GM23248 (cell line): ENCODE measurements at regions not wholly inside any gene's neighbourhood (a gene's known extent, or its start where the extent isn't known, plus 50 kb on each side); places are given as distances from the start of the nearest gene placed in this dataset.

Experiments
- DNase-seq: peaks from one replicate; pipeline ENCODE4 v3.0.0-alpha.2; 2015
- H2AFZ ChIP-seq: fragments of 200-600 bp; sonication (generic); 2 replicates; pipeline ENCODE4 v1.6.1; 2016; ENCODE audit warnings: antibody characterized with exemption
- H3F3A ChIP-seq: fragments of 200-600 bp; sonication (generic); 2 replicates; pipeline ENCODE4 v1.6.1; 2016; ENCODE audit warnings: mild to moderate bottlenecking, antibody characterized with exemption, mixed run types; ENCODE audit not compliant: insufficient read depth
- H3K27ac ChIP-seq: fragments of 200-600 bp; sonication (generic); 2 replicates; pipeline ENCODE4 v1.5.1; 2016; ENCODE audit warnings: mild to moderate bottlenecking
- H3K27me3 ChIP-seq: fragments of 200-600 bp; sonication (generic); replicated peaks from 2 replicates; pipeline ENCODE4 v1.6.1; 2016; ENCODE audit warnings: mild to moderate bottlenecking; ENCODE audit not compliant: insufficient read depth
- H3K36me3 ChIP-seq: fragments of 200-600 bp; sonication (generic); 2 replicates; pipeline ENCODE4 v1.6.1; 2016; ENCODE audit warnings: low read depth, mild to moderate bottlenecking
- H3K4me1 ChIP-seq: fragments of 200-600 bp; sonication (generic); 2 replicates; pipeline ENCODE4 v1.6.1; 2016; ENCODE audit warnings: mild to moderate bottlenecking; ENCODE audit not compliant: insufficient read depth
- H3K4me2 ChIP-seq: fragments of 200-600 bp; sonication (generic); one replicate; pipeline ENCODE4 v1.6.1; 2016; ENCODE audit warnings: mild to moderate bottlenecking; ENCODE audit not compliant: unreplicated experiment
- H3K4me3 ChIP-seq: fragments of 200-600 bp; sonication (generic); 2 replicates; pipeline ENCODE4 v1.5.1; 2016; ENCODE audit warnings: mild to moderate bottlenecking
- H3K79me2 ChIP-seq: fragments of 200-600 bp; sonication (generic); 2 replicates; pipeline ENCODE4 v1.6.1; 2016; ENCODE audit warnings: mild to moderate bottlenecking; ENCODE audit not compliant: insufficient read depth
- H3K9ac ChIP-seq: fragments of 200-600 bp; sonication (generic); 2 replicates; pipeline ENCODE4 v1.6.1; 2016; ENCODE audit warnings: mild to moderate bottlenecking
- H3K9me2 ChIP-seq: fragments of 200-600 bp; sonication (generic); 2 replicates; pipeline ENCODE4 v1.6.1; 2016; ENCODE audit warnings: mixed run types, mild to moderate bottlenecking, moderate library complexity; ENCODE audit not compliant: insufficient read depth
- H3K9me3 ChIP-seq: fragments of 200-600 bp; sonication (generic); one replicate; pipeline ENCODE4 v1.6.1; 2017; ENCODE audit warnings: low read depth
- H4K20me1 ChIP-seq: fragments of 200-600 bp; sonication (generic); 2 replicates; pipeline ENCODE4 v1.6.0; 2016; ENCODE audit not compliant: insufficient read depth
- EZH2 ChIP-seq: fragments of 200-600 bp; sonication (generic); IDR thresholded peaks from 2 replicates; pipeline ENCODE4 v1.6.1; 2018; ENCODE audit warnings: antibody characterized with exemption, mild to moderate bottlenecking; ENCODE audit not compliant: insufficient read depth, poor library complexity, severe bottlenecking
- EZH2phosphoT487 ChIP-seq: fragments of 200-600 bp; sonication (generic); IDR thresholded peaks from 2 replicates; pipeline ENCODE4 v1.6.1; 2018; ENCODE audit warnings: antibody characterized with exemption, moderate library complexity, mild to moderate bottlenecking, low read depth; ENCODE audit not compliant: insufficient read depth
- WGBS, 2 experiments: methylation state at CpG; one replicate each; pipeline ENCODE4 v1.1.6; 2015 to 2017; ENCODE audit warnings: low lambda C conversion rate in 2 of 2, low coverage in 1 of 2; ENCODE audit errors: missing lambda C conversion rate in 2 of 2; 5-methylcytosine and 5-hydroxymethylcytosine counted together
- in situ Hi-C: fragments of 300-500 bp; cut with MboI; formaldehyde crosslinking; loops from 2 replicates; pipeline ENCODE4 v1.15.0; 2020

- H3K4me2 ChIP-seq: no peak overlapping the region
- H3K9me2 ChIP-seq: no peaks in the 10 kb centered on the region
- no peak overlapping the region for H3K4me3 ChIP-seq
- no peak overlapping the region for H2AFZ ChIP-seq
- H3K36me3 ChIP-seq: no peaks in the 10 kb centered on the region
- H3F3A ChIP-seq: no peaks in the 10 kb centered on the region
- no peak for DNase-seq
- no peaks in the 10 kb centered on the region for H3K4me1 ChIP-seq
- H3K27me3 ChIP-seq: no peaks in the 10 kb centered on the region
- H3K9ac ChIP-seq: no peak overlapping the region
- H3K27ac ChIP-seq: no peak overlapping the region
- H3K9me3 ChIP-seq: no peaks in the 10 kb centered on the region
- no peaks in the 10 kb centered on the region for H4K20me1 ChIP-seq
- in situ Hi-C loops: no loop called here
- no peaks in the 10 kb centered on the region for H3K79me2 ChIP-seq
- no peak for TF ChIP-seq EZH2
These were observed 1105.5 kb upstream of the SPRY2 start for GRCh38 chr13:81446441-81446840.

GRCh38 chr13:81442904-81443303 lies 1102.0 kb upstream of the SPRY2 start:
- in situ Hi-C loops: no loop called here
- Histone ChIP-seq H3K4me1 (no peaks in the 10 kb centered on the region), H3K27me3 (no peaks in the 10 kb centered on the region), H2AFZ (no peak overlapping the region), H4K20me1 (no peaks in the 10 kb centered on the region), H3K4me3 (no peak overlapping the region), H3K27ac (no peak overlapping the region), H3K4me2 (no peak overlapping the region), H3F3A (no peaks in the 10 kb centered on the region), H3K9ac (no peak overlapping the region), H3K9me2 (no peaks in the 10 kb centered on the region), H3K36me3 (no peaks in the 10 kb centered on the region), H3K9me3 (no peaks in the 10 kb centered on the region), H3K79me2 (no peaks in the 10 kb centered on the region)
- no peak for DNase-seq
- 3 to 6% methylated on average over 1 of the region's 1 CpG for WGBS, 2 experiments
- TF ChIP-seq EZH2 (no peak), EZH2phosphoT487 (no peak)

- in situ Hi-C loops: no loop called here
These were observed 1084.4 kb upstream of the SPRY2 start for GRCh38 chr13:81425286-81425685.

GRCh38 chr13:81409284-81409683 lies 1068.4 kb upstream of the SPRY2 start:
- Histone ChIP-seq H3K9me2 (no peaks in the 10 kb centered on the region), H3F3A (no peaks in the 10 kb centered on the region), H2AFZ (no peak overlapping the region), H3K79me2 (no peaks in the 10 kb centered on the region), H3K27ac (no peak overlapping the region), H3K9me3 (no peaks in the 10 kb centered on the region), H3K27me3 (no peaks in the 10 kb centered on the region), H3K9ac (no peak overlapping the region), H3K4me1 (no peaks in the 10 kb centered on the region), H3K4me2 (no peak overlapping the region), H4K20me1 (0 out of 2 replicates have a peak, but pooled peaks cover 3% of the 10 kb centered on the region), H3K4me3 (no peak overlapping the region), H3K36me3 (no peaks in the 10 kb centered on the region)
- TF ChIP-seq EZH2: no peak
- no peak for TF ChIP-seq EZH2phosphoT487
- in situ Hi-C loops: no loop called here
- DNase-seq: no peak

More at GRCh38 chr13:81425286-81425685, 1084.4 kb upstream of the SPRY2 start:
- no peak overlapping the region for H3K4me3 ChIP-seq
- H3K79me2 ChIP-seq: no peaks in the 10 kb centered on the region
- no peak for TF ChIP-seq EZH2phosphoT487
- no peak for TF ChIP-seq EZH2
- DNase-seq: no peak
- no peak overlapping the region for H3K4me2 ChIP-seq
- H4K20me1 ChIP-seq: no peaks in the 10 kb centered on the region
- no peaks in the 10 kb centered on the region for H3K36me3 ChIP-seq
- H3K9me2 ChIP-seq: no peaks in the 10 kb centered on the region
- H2AFZ ChIP-seq: no peak overlapping the region
- no peaks in the 10 kb centered on the region for H3K9me3 ChIP-seq
- H3K4me1 ChIP-seq: no peaks in the 10 kb centered on the region
- H3K27me3 ChIP-seq: no peaks in the 10 kb centered on the region
- no peak overlapping the region for H3K27ac ChIP-seq
- 7 to 10% methylated on average over 2 of the region's 2 CpGs for WGBS, 2 experiments
- no peaks in the 10 kb centered on the region for H3F3A ChIP-seq
- no peak overlapping the region for H3K9ac ChIP-seq

- no peaks in the 10 kb centered on the region for H3F3A ChIP-seq
- H3K4me3 ChIP-seq: no peak overlapping the region
- H3K27ac ChIP-seq: no peak overlapping the region
- WGBS, 2 experiments: 15 to 24% methylated on average over 2 of the region's 2 CpGs
- H3K9ac ChIP-seq: no peak overlapping the region
- in situ Hi-C loops: no loop called here
- 0 out of 2 replicates have a peak, but pooled peaks cover 3% of the 10 kb centered on the region for H4K20me1 ChIP-seq
- no peaks in the 10 kb centered on the region for H3K36me3 ChIP-seq
- no peak for TF ChIP-seq EZH2phosphoT487
- no peak for TF ChIP-seq EZH2
- H3K9me2 ChIP-seq: no peaks in the 10 kb centered on the region
- no peak for DNase-seq
- H3K27me3 ChIP-seq: no peaks in the 10 kb centered on the region
- H3K4me2 ChIP-seq: no peak overlapping the region
- no peaks in the 10 kb centered on the region for H3K9me3 ChIP-seq
- H2AFZ ChIP-seq: no peak overlapping the region
- no peaks in the 10 kb centered on the region for H3K79me2 ChIP-seq
- no peaks in the 10 kb centered on the region for H3K4me1 ChIP-seq
These were observed 1067.7 kb upstream of the SPRY2 start for GRCh38 chr13:81408647-81409046.
